ENCODE measurements at regions not wholly inside any gene's neighbourhood (a gene's known extent, or its start where the extent isn't known, plus 50 kb on each side); places are given as distances from the start of the nearest gene placed in this dataset.
A peak's percentile ranks its signal among the peaks of the same experiment; 100 is the strongest.

DNA sequence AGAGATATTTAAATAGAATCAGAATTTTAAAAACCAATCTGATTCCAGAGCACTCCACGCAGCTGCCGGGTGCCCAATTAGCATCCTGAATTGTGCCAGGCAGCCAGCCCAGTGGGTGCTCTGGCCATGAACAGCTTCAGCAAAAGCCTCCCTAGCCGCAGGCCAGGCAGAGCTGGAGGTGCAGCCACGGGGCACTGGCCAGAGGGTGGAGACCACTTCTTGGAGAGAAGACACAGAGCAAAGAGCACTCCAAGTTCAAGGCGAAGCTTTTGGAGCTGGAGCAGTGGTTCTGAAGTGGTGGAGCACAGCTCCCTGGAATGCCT is 475.6 kb upstream of the PROK2 start:
- WGBS (ENCODE audit: insufficient coverage), result 79% methylated on average over 5 of the region's 5 CpGs
- no peak overlapping the region for H3K27ac Mint-ChIP-seq
- Histone ChIP-seq H3K27me3 (ENCODE audit: control insufficient read depth, insufficient read depth, low read length) (no peaks in the 10 kb centered on the region), H3K4me3 (ENCODE audit: low read length) (no peak overlapping the region), H3K36me3 (ENCODE audit: control insufficient read depth, insufficient read depth, low read length) (no peaks in the 10 kb centered on the region), H3K4me1 (ENCODE audit: control insufficient read depth, insufficient read depth, low read length) (peaks cover 21% of the 10 kb centered on the region), H3K27ac (ENCODE audit: low read length) (no peak overlapping the region), H3K9me3 (ENCODE audit: control insufficient read depth, insufficient read depth, low read length) (no peaks in the 10 kb centered on the region)
- ATAC-seq (no peak), DNase-seq (no peak)
- H3K27me3 Mint-ChIP-seq (ENCODE audit: low read depth in 2 of 2), result peaks cover 6 to 7% of the 10 kb centered on the region in 2 donors
- H3K4me1 Mint-ChIP-seq, result peaks cover 20 to 23% of the 10 kb centered on the region in 2 donors
- intact Hi-C loops (cut with micrococcal nuclease), result no loop called here
- H3K36me3 Mint-ChIP-seq, result no peaks in the 10 kb centered on the region
- no peak overlapping the region for H3K4me3 Mint-ChIP-seq
- TF ChIP-seq CTCF (IDR thresholded peaks at IDR 0.05), result no peak
- H3K9me3 Mint-ChIP-seq, result no peaks in the 10 kb centered on the region

DNA sequence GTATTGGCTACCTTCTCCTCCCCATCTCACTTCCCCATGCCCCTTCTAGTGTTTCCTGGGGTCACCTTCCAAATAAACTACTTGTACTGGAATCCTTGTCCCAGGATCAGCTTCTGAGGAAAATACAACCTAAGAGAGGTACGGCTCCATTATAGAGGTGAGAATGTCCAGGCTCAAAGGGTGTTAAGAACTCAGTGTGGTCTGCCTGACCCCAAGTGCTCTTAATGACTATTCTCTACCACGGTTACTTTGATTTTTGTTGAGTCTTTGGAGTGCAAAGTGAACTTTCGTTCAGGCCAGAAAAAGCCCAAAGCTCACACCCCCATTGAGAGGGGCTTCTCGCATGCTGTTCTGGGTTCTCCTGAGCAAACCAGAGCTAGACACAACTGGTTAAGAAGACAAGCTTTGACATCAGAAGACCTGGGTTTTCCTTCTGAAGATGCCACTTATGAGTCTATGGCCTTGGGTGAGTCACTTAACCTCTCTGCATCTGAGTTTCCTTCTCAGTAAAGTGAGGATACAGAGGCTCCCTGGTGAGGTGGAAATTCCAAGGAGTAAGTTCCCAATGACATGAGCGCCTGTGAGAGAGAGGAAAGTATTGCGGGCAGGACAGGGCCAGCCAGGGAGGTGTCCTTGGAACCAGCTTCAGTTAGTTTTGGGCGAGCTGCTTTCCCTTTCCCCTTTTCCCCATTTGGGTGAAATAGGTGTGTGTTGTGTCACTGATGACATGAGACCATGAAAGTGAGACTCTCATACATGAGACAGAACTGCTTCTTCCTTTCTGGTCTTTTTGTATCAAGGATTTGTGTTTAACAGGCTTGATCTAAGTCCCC is 475.0 kb upstream of the PROK2 start:
- ATAC-seq, result no peak
- DNase-seq, result no peak
- 76% methylated on average over 6 of the region's 7 CpGs for WGBS (ENCODE audit: insufficient coverage)
- peaks cover 21% of the 10 kb centered on the region for H3K4me1 ChIP-seq (ENCODE audit: control insufficient read depth, insufficient read depth, low read length)
- intact Hi-C loops (cut with micrococcal nuclease), result no loop called here
- H3K36me3 ChIP-seq (ENCODE audit: control insufficient read depth, insufficient read depth, low read length), result no peaks in the 10 kb centered on the region
- H3K9me3 ChIP-seq (ENCODE audit: control insufficient read depth, insufficient read depth, low read length), result no peaks in the 10 kb centered on the region
- no peaks in the 10 kb centered on the region for H3K27me3 ChIP-seq (ENCODE audit: control insufficient read depth, insufficient read depth, low read length)
- Mint-ChIP-seq H3K9me3 (no peaks in the 10 kb centered on the region), H3K4me3 (no peak overlapping the region), H3K36me3 (no peaks in the 10 kb centered on the region), H3K27ac (no peak overlapping the region), H3K4me1 (peaks cover 20 to 23% of the 10 kb centered on the region in 2 donors), H3K27me3 (ENCODE audit: low read depth in 2 of 2) (peaks cover 6 to 7% of the 10 kb centered on the region in 2 donors)
- no peak for TF ChIP-seq CTCF (IDR thresholded peaks at IDR 0.05)
- no peak overlapping the region for H3K27ac ChIP-seq (ENCODE audit: low read length)
- H3K4me3 ChIP-seq (ENCODE audit: low read length), result no peak overlapping the region

DNA sequence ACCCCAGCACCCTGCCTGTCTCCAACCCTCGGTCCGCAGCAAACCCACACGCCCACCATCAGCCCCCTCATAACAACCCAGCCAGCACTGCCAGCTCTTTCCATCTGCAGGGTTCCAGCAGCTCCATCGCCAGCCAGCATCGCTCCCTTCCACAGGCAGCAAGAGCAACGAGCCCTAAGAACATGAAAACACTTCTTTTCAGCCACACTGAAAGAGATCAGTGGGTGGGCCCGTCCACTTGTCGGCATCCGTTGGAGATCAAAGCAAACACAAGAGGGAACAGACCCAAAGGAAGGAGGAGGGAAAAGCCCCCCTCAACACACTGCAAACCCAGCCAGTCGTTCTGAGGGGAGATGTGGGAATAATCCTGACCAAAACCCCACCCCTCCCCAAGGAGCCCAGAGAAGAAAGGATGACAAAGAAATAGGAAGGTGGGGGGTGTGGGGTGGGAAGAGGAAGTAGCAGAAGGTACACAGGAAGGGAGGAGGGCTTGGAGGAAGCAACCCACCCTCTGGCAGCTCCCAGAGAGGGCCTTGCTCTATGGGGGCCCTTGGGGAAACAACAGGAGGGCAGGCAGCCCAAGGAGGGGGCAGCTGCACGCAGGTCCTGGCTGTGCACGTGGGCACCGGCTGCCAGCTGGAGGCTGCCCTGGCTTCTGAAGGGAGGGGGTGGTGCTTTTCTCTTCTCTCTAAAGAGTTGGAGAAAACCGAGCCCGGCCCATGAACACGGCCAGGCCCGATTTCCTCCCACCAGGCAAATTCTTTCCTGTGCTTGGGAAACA is 473.6 kb upstream of the PROK2 start:
- H3K9me3 Mint-ChIP-seq, result no peaks in the 10 kb centered on the region
- Histone ChIP-seq H3K4me3 (ENCODE audit: low read length) (no peak overlapping the region), H3K27me3 (ENCODE audit: control insufficient read depth, insufficient read depth, low read length) (no peaks in the 10 kb centered on the region), H3K9me3 (ENCODE audit: control insufficient read depth, insufficient read depth, low read length) (no peaks in the 10 kb centered on the region), H3K36me3 (ENCODE audit: control insufficient read depth, insufficient read depth, low read length) (no peaks in the 10 kb centered on the region), H3K4me1 (ENCODE audit: control insufficient read depth, insufficient read depth, low read length) (peaks cover 21% of the 10 kb centered on the region), H3K27ac (ENCODE audit: low read length) (no peak overlapping the region)
- no peak for TF ChIP-seq CTCF (IDR thresholded peaks at IDR 0.05)
- peaks cover 20 to 23% of the 10 kb centered on the region in 2 donors for H3K4me1 Mint-ChIP-seq
- no peaks in the 10 kb centered on the region for H3K36me3 Mint-ChIP-seq
- peaks cover 6 to 7% of the 10 kb centered on the region in 2 donors for H3K27me3 Mint-ChIP-seq (ENCODE audit: low read depth in 2 of 2)
- intact Hi-C loops (cut with micrococcal nuclease), result no loop called here
- DNase-seq, result peak in 1 of 2 donors; percentile 26
- no peak overlapping the region for H3K27ac Mint-ChIP-seq
- H3K4me3 Mint-ChIP-seq, result no peak overlapping the region
- ATAC-seq, result no peak
- 51% methylated on average over 13 of the region's 17 CpGs for WGBS (ENCODE audit: insufficient coverage)
